Neuronal stem cell (in vitro differentiated cells): ENCODE measurements at regions not wholly inside any gene's neighbourhood (a gene's known extent, or its start where the extent isn't known, plus 50 kb on each side); places are given as distances from the start of the nearest gene placed in this dataset.

Experiments
- DNase-seq: peaks from one replicate; pipeline ENCODE4 v3.0.0-alpha.2; 2013; ENCODE audit warnings: low spot score
- H2AFZ ChIP-seq: one replicate; pipeline ENCODE4 v1.6.1; 2013; ENCODE audit warnings: mild to moderate bottlenecking, low read length, inconsistent platforms
- H2AK5ac ChIP-seq: 2 replicates; pipeline ENCODE4 v1.6.1; 2013; ENCODE audit warnings: low read depth, mild to moderate bottlenecking, inconsistent platforms, low read length, moderate library complexity, mixed read lengths
- H2BK120ac ChIP-seq: 2 replicates; pipeline ENCODE4 v1.6.1; 2013; ENCODE audit warnings: low read depth, mild to moderate bottlenecking, inconsistent platforms, low read length, moderate library complexity, mixed read lengths
- H2BK12ac ChIP-seq: one replicate; pipeline ENCODE4 v1.6.1; 2013; ENCODE audit warnings: low read length, inconsistent platforms
- H2BK15ac ChIP-seq: 2 replicates; pipeline ENCODE4 v1.6.1; 2013; ENCODE audit warnings: mild to moderate bottlenecking, low read length, inconsistent platforms, mixed read lengths
- H2BK5ac ChIP-seq: one replicate; pipeline ENCODE4 v1.6.1; 2013; ENCODE audit warnings: inconsistent platforms, mild to moderate bottlenecking, low read length, moderate library complexity
- H3K14ac ChIP-seq: one replicate; pipeline ENCODE4 v1.6.1; 2013; ENCODE audit warnings: low read length, inconsistent platforms
- H3K18ac ChIP-seq: 2 replicates; pipeline ENCODE4 v1.6.1; 2013; ENCODE audit warnings: low read length, inconsistent platforms
- H3K23ac ChIP-seq: 2 replicates; pipeline ENCODE4 v1.6.1; 2013; ENCODE audit warnings: low read depth, mild to moderate bottlenecking, mixed read lengths, low read length, inconsistent platforms; ENCODE audit not compliant: poor library complexity
- H3K27ac ChIP-seq: replicated peaks from 3 replicates; pipeline ENCODE4 v1.5.1; 2013; ENCODE audit warnings: low read length, inconsistent platforms
- H3K27me3 ChIP-seq, 3 experiments: 2 replicates each; pipeline ENCODE4 v1.6.1; 2013; ENCODE audit warnings: low read length in 3 of 3, mild to moderate bottlenecking in 2 of 3, inconsistent platforms in 1 of 3, low read depth in 1 of 3, mixed read lengths in 1 of 3, moderate library complexity in 1 of 3; ENCODE audit not compliant: control insufficient read depth in 3 of 3, insufficient read depth in 3 of 3
- H3K36me3 ChIP-seq, 2 donors: replicated peaks in 1 of 2; 2 replicates each; pipeline ENCODE4 v1.6.1; 2013; ENCODE audit warnings: low read length in 2 of 2; ENCODE audit not compliant: control insufficient read depth in 2 of 2, insufficient read depth in 2 of 2
- H3K4ac ChIP-seq: 2 replicates; pipeline ENCODE4 v1.6.1; 2013; ENCODE audit warnings: inconsistent platforms, mild to moderate bottlenecking, low read length, moderate library complexity
- H3K4me1 ChIP-seq, 2 donors: 1 replicate in 1 of 2; 2 replicates in 1 of 2; pipeline ENCODE4 v1.6.1; 2013; ENCODE audit warnings: low read length in 2 of 2, low read depth in 1 of 2; ENCODE audit not compliant: control insufficient read depth in 2 of 2, insufficient read depth in 1 of 2
- H3K4me2 ChIP-seq: one replicate; pipeline ENCODE4 v1.6.1; 2013; ENCODE audit warnings: mild to moderate bottlenecking, low read length, inconsistent platforms; ENCODE audit not compliant: insufficient read depth, poor library complexity, severe bottlenecking
- H3K4me3 ChIP-seq, 2 donors: 2 replicates each; pipeline ENCODE4 v1.5.1; 2013; ENCODE audit warnings: low read length in 2 of 2, mild to moderate bottlenecking in 2 of 2, inconsistent platforms in 1 of 2, moderate library complexity in 1 of 2
- H3K79me1 ChIP-seq: one replicate; pipeline ENCODE4 v1.6.1; 2013; ENCODE audit warnings: low read depth, mild to moderate bottlenecking, inconsistent platforms, low read length, moderate library complexity
- H3K9ac ChIP-seq: one replicate; pipeline ENCODE4 v1.6.1; 2013; ENCODE audit warnings: mild to moderate bottlenecking, low read depth, low read length, inconsistent platforms; ENCODE audit not compliant: poor library complexity
- H3K9me3 ChIP-seq, 2 donors: replicated peaks in 1 of 2; 2 replicates each; pipeline versions ENCODE3 to v1.6.1; 2013; ENCODE audit warnings: low read length in 2 of 2, mild to moderate bottlenecking in 2 of 2, inconsistent platforms in 1 of 2, low read depth in 1 of 2, mixed read lengths in 1 of 2, moderate library complexity in 1 of 2; ENCODE audit not compliant: control insufficient read depth in 2 of 2, insufficient read depth in 1 of 2
- H4K8ac ChIP-seq: one replicate; pipeline ENCODE4 v1.6.1; 2013; ENCODE audit warnings: low read depth, mild to moderate bottlenecking, inconsistent platforms, low read length, moderate library complexity
- H4K91ac ChIP-seq: one replicate; pipeline ENCODE4 v1.6.1; 2013; ENCODE audit warnings: low read length, low read depth, mild to moderate bottlenecking, inconsistent platforms; ENCODE audit not compliant: poor library complexity
- WGBS, 2 donors: extraction: QIAGEN DNeasy Blood & Tissue Kit; methylation state at CpG; one replicate each; pipeline ENCODE4 v1.1.7; 2013; ENCODE audit warnings: missing lambda C conversion rate in 2 of 2, mixed read lengths in 1 of 2; ENCODE audit not compliant: insufficient read length in 2 of 2, insufficient replicate concordance in 1 of 2; ENCODE audit errors: extremely low coverage in 2 of 2; 5-methylcytosine and 5-hydroxymethylcytosine counted together

DNA sequence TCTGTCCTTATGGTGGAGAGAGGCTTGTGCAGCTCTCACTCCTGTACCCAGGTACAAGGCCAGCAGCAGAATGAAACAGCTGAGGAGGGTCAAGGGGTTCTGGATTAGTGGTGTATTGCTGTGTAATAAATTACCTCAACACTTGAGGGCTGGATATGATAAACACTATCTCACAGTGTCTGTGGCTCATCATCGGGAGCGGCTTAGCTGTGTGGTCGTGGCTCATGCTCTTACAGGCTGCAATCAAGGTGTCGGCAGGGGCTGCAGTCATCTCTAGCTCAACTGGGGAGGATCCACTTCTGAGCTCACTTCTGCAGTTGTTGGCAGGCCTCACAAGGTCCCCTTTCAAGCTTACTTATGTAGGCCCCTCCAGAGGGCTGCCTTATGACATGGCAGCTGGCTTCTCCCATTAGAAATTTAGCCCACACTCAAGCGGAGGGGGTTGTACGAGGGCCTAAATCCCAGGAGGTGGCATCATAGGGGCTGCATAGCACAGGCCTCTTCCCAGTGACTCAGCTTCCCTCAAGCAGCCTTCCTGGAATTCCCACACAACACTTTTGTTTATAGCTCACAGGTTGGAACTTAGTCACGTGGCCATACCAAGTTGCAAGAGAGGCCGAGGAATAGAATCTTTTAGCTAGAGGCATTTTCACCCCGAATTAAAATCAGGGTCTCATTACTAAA, 148.2 kb upstream of the RPS6KA3 start:
- Histone ChIP-seq H4K91ac (no peak overlapping the region), H2AFZ (no peak overlapping the region), H2BK12ac (no peak overlapping the region), H2AK5ac (no peak overlapping the region), H3K79me1 (no peaks in the 10 kb centered on the region), H3K18ac (no peak overlapping the region), H3K9me3 (no peaks in the 10 kb centered on the region), H3K4me3 (no peak overlapping the region), H2BK120ac (no peak overlapping the region), H3K14ac (no peak overlapping the region), H2BK5ac (no peak overlapping the region), H4K8ac (no peak overlapping the region), H3K23ac (no peak overlapping the region), H3K4me2 (no peak overlapping the region), H3K27ac (no peak overlapping the region), H3K27me3 (peaks cover 0 to 5% (median 0%) of the 10 kb centered on the region in 3 experiments), H2BK15ac (no peak overlapping the region), H3K9ac (no peak overlapping the region), H3K36me3 (no peaks in the 10 kb centered on the region), H3K4me1 (no peaks in the 10 kb centered on the region), H3K4ac (no peak overlapping the region)
- WGBS, 2 donors, result no CpG with 5 or more reads among the region's 9 CpGs
- no peak for DNase-seq

- Histone ChIP-seq H3K27ac (no peak overlapping the region), H3K4me3 (no peak overlapping the region), H3K36me3 (no peaks in the 10 kb centered on the region), H3K4me2 (no peak overlapping the region), H3K4ac (no peak overlapping the region), H3K23ac (no peak overlapping the region), H2BK120ac (no peak overlapping the region), H2BK5ac (no peak overlapping the region), H2AFZ (no peak overlapping the region), H4K91ac (no peak overlapping the region), H2BK12ac (no peak overlapping the region), H3K79me1 (no peaks in the 10 kb centered on the region), H2AK5ac (no peak overlapping the region), H3K18ac (no peak overlapping the region), H3K4me1 (no peaks in the 10 kb centered on the region), H4K8ac (no peak overlapping the region), H3K14ac (no peak overlapping the region), H3K9me3 (no peaks in the 10 kb centered on the region), H3K9ac (no peak overlapping the region), H2BK15ac (no peak overlapping the region), H3K27me3 (no peaks in the 10 kb centered on the region)
- WGBS, 2 donors, result no CpG with 5 or more reads among the region's 2 CpGs
- no peak for DNase-seq
Measured at GRCh38 chrX:20414066-20414465, 147.4 kb upstream of the RPS6KA3 start.

DNA sequence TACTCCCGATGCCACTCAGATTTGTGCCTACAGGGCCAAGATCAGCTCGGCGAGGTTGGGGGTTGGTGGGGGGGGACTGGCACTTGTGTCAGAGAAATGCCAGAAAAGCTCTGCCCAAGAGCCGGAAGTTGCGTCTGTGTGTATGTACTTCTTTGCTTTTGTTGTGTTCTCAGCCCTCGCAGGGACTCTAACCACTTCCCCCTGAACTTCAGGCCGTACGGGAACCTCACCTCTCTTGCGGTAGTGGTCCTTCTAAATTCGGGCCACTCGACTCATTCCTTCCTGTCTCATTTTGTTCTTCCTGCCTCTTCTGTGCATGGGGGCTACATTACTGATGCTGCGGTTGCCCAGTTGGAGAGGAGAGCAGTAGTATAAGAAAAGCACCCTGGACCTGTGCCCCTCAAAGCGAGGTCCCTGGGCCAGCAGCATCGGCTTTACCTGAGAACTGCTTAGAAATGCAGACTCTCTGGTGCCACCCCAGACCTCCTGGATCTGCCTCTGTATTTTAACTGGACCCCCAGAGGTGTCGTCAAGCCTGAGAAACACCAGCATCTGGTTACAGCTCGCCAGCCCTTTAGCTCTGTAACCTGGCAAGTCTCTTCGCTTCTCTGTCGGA, 146.3 kb upstream of the RPS6KA3 start:
- H3K14ac ChIP-seq, result no peak overlapping the region
- H3K27me3 ChIP-seq, result peaks cover 0 to 1% (median 0%) of the 10 kb centered on the region in 3 experiments
- no peak overlapping the region for H2BK12ac ChIP-seq
- no peak for DNase-seq
- no peaks in the 10 kb centered on the region for H3K4me1 ChIP-seq
- no peak overlapping the region for H2BK15ac ChIP-seq
- H2AFZ ChIP-seq, result no peak overlapping the region
- H3K27ac ChIP-seq, result no peak overlapping the region
- H3K18ac ChIP-seq, result no peak overlapping the region
- H3K79me1 ChIP-seq, result no peaks in the 10 kb centered on the region
- H3K9me3 ChIP-seq, result no peaks in the 10 kb centered on the region
- H4K91ac ChIP-seq, result no peak overlapping the region
- no peak overlapping the region for H3K23ac ChIP-seq
- H3K4me3 ChIP-seq, result no peak overlapping the region
- H2BK120ac ChIP-seq, result no peak overlapping the region
- H2AK5ac ChIP-seq, result no peak overlapping the region
- H3K9ac ChIP-seq, result no peak overlapping the region
- H4K8ac ChIP-seq, result no peak overlapping the region
- no peaks in the 10 kb centered on the region for H3K36me3 ChIP-seq
- no peak overlapping the region for H2BK5ac ChIP-seq
- no peak overlapping the region for H3K4me2 ChIP-seq
- WGBS, 2 donors, result no CpG with 5 or more reads among the region's 18 CpGs
- H3K4ac ChIP-seq, result no peak overlapping the region

DNA sequence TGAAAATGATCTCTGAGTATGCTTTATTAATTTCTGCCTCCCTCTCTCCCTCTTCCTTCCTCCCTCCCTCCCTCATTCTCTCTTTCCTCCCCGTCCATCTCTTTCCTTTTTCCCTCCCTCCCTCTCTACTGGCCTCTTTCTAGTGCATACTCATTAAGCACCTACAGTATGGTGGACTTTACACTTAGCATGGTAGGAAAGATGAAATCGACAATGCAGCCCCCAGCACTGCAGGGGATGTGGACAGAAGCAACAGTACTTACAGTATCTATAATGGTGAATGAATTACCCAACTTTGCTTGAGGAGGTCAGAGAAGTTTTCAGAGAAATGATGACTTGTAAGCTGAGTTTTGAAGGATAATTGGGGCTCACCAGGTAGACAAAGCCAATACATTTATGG, 143.8 kb upstream of the RPS6KA3 start:
- H2BK12ac ChIP-seq, result no peak overlapping the region
- no peak for DNase-seq
- no peak overlapping the region for H2AFZ ChIP-seq
- H3K9ac ChIP-seq, result no peak overlapping the region
- H3K4ac ChIP-seq, result no peak overlapping the region
- H2BK120ac ChIP-seq, result no peak overlapping the region
- H3K4me3 ChIP-seq, result no peak overlapping the region
- H3K9me3 ChIP-seq, result no peaks in the 10 kb centered on the region
- WGBS, 2 donors, result no CpG with 5 or more reads among the region's 2 CpGs
- H3K14ac ChIP-seq, result no peak overlapping the region
- no peaks in the 10 kb centered on the region for H3K79me1 ChIP-seq
- H4K8ac ChIP-seq, result no peak overlapping the region
- H3K27ac ChIP-seq, result no peak overlapping the region
- no peak overlapping the region for H3K23ac ChIP-seq
- no peak overlapping the region for H4K91ac ChIP-seq
- H3K27me3 ChIP-seq, result peaks cover 0 to 2% (median 0%) of the 10 kb centered on the region in 3 experiments
- H3K18ac ChIP-seq, result no peak overlapping the region
- H3K4me2 ChIP-seq, result no peak overlapping the region
- no peak overlapping the region for H2BK5ac ChIP-seq
- H3K36me3 ChIP-seq, result no peaks in the 10 kb centered on the region
- H2BK15ac ChIP-seq, result no peak overlapping the region
- H2AK5ac ChIP-seq, result no peak overlapping the region
- H3K4me1 ChIP-seq, result no peaks in the 10 kb centered on the region
